HG03159 (cell line): ENCODE measurements at regions not wholly inside any gene's neighbourhood (a gene's known extent, or its start where the extent isn't known, plus 50 kb on each side); places are given as distances from the start of the nearest gene placed in this dataset.

Experiments used
- ATAC-seq: cut with Tn5 transposase; IDR thresholded peaks from one replicate; pipeline ENCODE4 v1.9.1; 2021; ENCODE audit warnings: mild to moderate bottlenecking, moderate library complexity; ENCODE audit not compliant: unreplicated experiment

DNA sequence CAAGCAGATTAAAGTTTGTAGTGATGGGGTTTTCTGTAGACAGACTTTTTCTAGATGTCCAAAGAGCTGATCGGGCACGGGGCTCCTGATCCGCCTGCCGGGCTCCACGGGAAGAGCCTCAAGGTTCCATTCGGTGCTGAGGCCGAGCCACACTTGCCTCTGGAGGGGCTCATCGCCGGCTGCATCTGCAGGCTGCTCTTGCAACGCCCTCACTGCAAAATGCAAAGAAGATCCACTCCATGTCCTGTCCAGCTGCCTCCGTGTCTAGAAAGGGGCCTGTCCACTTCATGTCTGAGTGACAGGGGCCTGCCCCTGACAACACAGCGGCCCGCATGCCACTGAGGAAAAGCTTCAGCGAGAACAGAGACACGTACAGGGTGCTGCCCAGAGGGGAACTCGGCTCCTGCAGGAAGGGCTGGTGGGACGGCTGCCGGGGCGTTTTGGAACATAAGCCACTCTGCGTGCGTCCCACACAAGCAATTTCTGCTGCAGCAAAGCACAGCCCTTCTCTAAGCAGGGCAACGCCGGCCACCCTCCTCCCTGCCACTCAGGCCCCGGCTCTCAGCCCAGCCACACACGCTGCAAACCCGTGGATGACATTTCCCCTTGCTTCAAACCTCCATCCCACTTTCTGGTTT, 53.6 kb upstream of the CTDP1 start:
- no peak for ATAC-seq

DNA sequence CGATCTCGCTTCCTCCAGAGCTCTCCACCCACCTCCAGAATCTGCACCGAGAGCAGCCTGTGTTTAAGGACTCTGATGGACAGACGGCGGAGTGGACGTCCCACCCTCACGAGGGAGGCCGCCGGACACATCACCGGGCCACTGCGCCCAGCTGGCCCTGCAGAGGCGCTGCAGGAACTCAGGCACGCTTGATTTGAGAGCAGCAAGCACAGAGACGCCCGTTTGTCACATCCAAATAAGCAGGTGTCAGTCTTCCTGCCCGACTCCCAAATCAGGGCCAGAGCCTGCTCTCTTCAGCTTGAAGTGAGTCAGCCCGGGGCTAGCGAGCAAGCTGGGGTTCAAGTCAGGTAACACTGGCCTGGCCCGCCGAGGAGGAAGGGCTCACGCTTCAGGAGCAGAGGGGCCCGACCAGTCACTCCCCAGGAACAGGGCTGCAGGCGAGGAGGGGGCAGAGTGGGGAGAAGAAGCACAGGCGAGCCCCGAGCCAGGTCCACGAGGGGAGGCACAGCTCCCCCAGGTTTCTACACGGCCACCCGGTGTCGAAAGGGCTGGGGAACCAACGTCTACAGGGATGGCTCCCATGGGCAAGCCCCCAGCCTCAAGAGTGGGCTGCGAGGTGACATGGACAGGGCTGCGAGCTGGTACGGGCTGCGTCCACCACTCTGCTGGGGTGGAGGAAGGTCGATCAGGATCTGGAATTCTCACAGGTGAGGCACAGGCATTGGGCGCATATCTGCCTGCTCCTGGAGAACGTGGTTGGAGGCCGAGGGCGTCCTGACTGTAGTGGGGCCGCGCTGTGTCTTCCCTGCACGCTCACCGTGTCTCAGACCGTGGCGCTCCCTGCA, 52.5 kb upstream of the CTDP1 start:
- no peak for ATAC-seq

DNA sequence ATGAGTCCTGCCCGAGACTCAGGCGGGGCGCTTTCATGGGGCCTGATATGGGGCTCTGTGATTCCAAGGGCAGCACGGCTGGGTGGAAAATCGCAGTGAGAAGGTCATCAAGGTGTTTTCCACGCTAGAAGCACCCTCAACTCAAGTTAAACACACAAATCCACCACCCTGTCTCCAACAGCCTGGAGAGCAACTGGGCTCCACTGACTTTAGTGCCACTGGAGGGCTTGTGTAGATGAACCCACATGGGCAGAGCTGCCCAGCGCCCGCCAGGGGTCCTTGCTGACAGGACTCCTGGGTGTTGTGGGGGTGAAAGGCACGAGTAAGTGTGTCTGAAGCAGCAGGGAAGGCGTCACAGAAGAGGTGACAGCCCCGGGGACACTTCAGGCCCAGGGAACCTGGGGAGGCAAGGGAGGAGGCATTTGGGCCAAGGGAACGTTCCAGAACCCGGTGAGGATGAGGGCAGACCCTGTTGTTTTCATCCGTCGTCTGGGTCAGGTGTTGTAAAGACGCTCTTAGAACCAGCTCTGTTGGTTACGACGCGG, 51.8 kb upstream of the CTDP1 start:
- no peak for ATAC-seq

DNA sequence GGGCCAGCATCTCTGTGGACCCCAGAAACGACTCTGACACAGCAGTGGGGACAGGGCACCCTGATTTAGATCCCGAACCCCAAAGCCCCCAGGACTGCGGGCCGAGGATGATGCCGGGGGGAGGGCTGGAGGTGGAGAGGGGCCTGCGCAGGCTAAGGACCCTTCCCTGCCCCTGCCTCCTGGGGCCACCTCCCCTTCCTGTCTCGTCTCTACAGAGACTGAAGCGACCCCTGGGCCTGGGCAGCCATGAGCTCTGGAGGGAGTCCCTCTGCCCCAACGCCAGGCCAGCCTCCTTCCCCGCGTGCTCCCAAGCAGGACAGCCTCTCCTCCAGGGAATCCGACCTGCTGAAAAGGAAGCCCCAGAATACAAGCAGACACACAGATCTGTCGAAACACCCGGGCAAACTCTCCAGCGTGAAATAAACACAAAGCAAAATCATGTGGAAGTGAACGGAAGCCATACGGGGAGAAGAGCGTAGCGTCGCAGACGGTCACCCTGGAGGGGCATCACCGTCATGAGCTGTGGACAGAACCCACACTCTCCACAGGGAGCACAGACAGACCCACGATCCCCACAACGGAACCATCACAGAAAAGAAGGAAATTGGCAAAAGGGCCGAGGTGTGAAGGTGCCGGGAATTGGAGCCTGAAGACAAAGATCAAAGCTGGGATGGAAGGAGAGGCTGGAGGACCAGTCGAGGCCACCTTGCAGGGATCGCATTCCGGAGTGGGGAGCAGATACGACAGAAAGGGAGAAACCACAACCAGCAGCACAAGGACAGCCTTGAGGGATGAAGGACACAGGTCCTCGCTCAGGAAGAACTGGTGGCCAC, 51.0 kb upstream of the CTDP1 start:
- ATAC-seq, result no peak

DNA sequence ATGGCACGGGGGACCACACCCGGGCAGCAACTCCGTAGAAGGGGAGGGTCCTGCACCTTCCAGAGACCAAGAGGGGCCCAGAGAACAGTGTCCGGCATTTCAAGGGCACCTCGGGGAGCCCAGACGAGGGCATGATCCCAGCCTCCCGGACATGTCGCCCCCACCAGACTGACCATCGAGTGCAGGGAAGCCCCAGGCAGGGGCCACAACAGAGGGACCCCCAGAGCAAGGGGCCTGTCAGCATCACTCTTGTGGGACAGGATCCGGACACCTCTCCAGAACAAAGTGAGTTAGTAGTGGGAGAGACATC, 50.4 kb upstream of the CTDP1 start:
- no peak for ATAC-seq

DNA sequence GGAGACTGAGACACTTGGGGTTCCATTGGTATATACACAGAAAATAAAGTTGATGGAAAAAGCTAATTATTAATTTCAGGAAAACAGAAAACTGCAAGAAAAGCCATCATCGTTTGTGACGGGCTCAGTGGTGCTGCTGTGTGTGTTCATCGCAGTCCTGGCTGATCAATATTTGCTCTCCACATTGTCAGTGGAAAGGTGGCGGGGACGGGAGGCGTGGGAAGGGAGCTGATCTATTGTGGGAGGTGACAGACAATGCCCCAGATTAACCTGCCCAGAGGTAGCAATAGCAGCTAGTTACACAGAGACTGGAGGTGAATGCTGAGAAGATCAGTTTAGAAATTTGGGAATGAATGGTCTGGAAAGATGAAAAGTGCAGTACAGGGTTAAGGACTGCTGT, 50.0 kb upstream of the CTDP1 start:
- no peak for ATAC-seq
